ENCODE measurements at regions not wholly inside any gene's neighbourhood (a gene's known extent, or its start where the extent isn't known, plus 50 kb on each side); places are given as distances from the start of the nearest gene placed in this dataset.

GRCh38 chr10:118805146-118805545 lies 50.4 kb upstream of the CACUL1 start:
- no peak overlapping the region for H3K4me3 ChIP-seq (ENCODE audit: low read depth, low read length)
- H3K9me3 ChIP-seq: no peaks in the 10 kb centered on the region
- H3K4me1 ChIP-seq: no peaks in the 10 kb centered on the region
- no peaks in the 10 kb centered on the region for H3K36me3 ChIP-seq
- no peak for TF ChIP-seq CTCF (IDR thresholded peaks at IDR 0.05; ENCODE audit: low read depth, low read length)
- no peak for DNase-seq
- H3K27me3 ChIP-seq: no peaks in the 10 kb centered on the region

- no peaks in the 10 kb centered on the region for H3K9me3 ChIP-seq
- H3K27me3 ChIP-seq: no peaks in the 10 kb centered on the region
- no peak for DNase-seq
- H3K4me1 ChIP-seq: no peaks in the 10 kb centered on the region
- H3K36me3 ChIP-seq: no peaks in the 10 kb centered on the region
- no peak for TF ChIP-seq CTCF (IDR thresholded peaks at IDR 0.05; ENCODE audit: low read depth, low read length)
- no peak overlapping the region for H3K4me3 ChIP-seq (ENCODE audit: low read depth, low read length)
Observed at GRCh38 chr10:118807512-118808305, 52.9 kb upstream of the CACUL1 start.

GRCh38 chr10:118808601-118809356 lies 54.0 kb upstream of the CACUL1 start:
- Histone ChIP-seq H3K4me1 (no peaks in the 10 kb centered on the region), H3K4me3 (ENCODE audit: low read depth, low read length) (no peak overlapping the region), H3K27me3 (no peaks in the 10 kb centered on the region), H3K9me3 (no peaks in the 10 kb centered on the region), H3K36me3 (no peaks in the 10 kb centered on the region)
- TF ChIP-seq CTCF (IDR thresholded peaks at IDR 0.05; ENCODE audit: low read depth, low read length): no peak
- DNase-seq: no peak

GRCh38 chr10:118809357-118810220 lies 54.8 kb upstream of the CACUL1 start:
- Histone ChIP-seq H3K27me3 (no peaks in the 10 kb centered on the region), H3K9me3 (no peaks in the 10 kb centered on the region), H3K36me3 (no peaks in the 10 kb centered on the region), H3K4me3 (ENCODE audit: low read depth, low read length) (no peak overlapping the region), H3K4me1 (no peaks in the 10 kb centered on the region)
- TF ChIP-seq CTCF (IDR thresholded peaks at IDR 0.05; ENCODE audit: low read depth, low read length): no peak
- DNase-seq: no peak

- Histone ChIP-seq H3K4me1 (no peaks in the 10 kb centered on the region), H3K4me3 (ENCODE audit: low read depth, low read length) (no peak overlapping the region), H3K9me3 (no peaks in the 10 kb centered on the region), H3K36me3 (no peaks in the 10 kb centered on the region), H3K27me3 (no peaks in the 10 kb centered on the region)
- DNase-seq: no peak
- no peak for TF ChIP-seq CTCF (IDR thresholded peaks at IDR 0.05; ENCODE audit: low read depth, low read length)
Observed at GRCh38 chr10:118810796-118811505, 56.2 kb upstream of the CACUL1 start.

Measured in BE2C (cell line).